ENCODE measurements at regions not wholly inside any gene's neighbourhood (a gene's known extent, or its start where the extent isn't known, plus 50 kb on each side); places are given as distances from the start of the nearest gene placed in this dataset.
"Not testable (repeated sequence)": the region's sequence is repeated elsewhere in the genome, so short reads cannot be mapped to it uniquely, and the experiment has no call there.

- not testable (repeated sequence) for DNase-seq
Observed at GRCh38 chr12:14032191-14032590, 50.8 kb upstream of the GRIN2B start.

GRCh38 chr12:14043776-14044175 is 62.4 kb upstream of the GRIN2B start:
- DNase-seq: no peak

GRCh38 chr12:14048941-14049545 is 67.6 kb upstream of the GRIN2B start:
- no peak for DNase-seq

- DNase-seq: no peak
Observed at GRCh38 chr12:14057895-14058294, 76.5 kb upstream of the GRIN2B start.

DNA sequence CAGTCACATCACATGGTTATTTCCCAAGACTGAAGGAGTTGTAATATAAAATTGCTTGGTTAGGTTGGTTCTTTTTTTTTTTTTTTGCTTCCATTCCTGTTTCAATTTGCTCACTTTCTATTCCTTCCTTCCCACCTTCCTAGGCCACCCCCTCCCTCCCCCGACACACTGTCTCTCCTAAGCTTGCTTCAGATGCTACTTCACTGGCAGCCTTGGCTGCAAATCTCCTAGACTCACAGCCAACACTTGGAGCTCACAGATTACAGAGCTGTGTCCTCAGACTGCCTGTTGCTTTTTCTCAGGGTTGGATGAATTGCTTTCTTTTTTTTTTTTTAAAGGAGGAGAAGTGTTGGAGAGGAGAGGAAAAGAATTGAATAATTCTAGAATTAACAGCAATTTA is 77.3 kb upstream of the GRIN2B start:
- DNase-seq: no peak

DNA sequence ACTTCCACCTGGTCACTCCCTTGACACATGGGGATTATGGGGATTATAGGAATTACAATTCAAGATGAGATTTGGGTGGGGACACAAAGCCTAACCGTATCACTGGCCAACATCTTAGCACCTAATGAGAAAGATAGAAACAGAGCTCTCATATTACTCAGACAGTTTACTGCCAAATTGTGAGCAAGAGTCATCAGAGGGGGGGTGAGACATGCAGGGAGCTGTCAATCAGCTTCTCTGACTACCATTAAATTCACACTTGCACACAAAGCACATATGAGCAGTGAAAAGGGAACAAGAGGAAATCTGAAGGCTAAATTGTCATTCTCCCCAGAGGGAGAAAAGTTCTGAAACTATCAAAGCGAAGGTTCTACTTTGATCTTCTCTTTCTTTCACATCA is 78.1 kb upstream of the GRIN2B start:
- DNase-seq: no peak

DNA sequence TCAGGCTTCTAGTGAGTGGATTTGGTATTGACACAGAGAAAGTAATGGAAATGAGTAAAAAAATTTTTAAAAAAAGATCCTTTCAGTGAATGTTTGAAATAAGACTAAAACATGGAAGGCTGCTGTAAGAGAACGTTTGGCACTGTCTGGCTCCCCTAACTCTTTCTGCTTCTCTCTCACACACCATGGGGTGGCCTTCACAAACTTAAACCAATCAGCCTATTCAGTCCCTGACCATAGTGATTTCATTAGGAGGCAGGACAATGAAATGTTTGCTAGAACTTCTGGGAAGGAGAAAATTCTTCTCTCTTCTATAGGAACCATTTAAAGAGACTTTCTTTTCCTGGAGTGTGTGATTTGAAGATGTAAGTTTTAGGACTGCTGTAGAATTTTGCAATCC is 84.2 kb upstream of the GRIN2B start:
- no peak for DNase-seq

DNA sequence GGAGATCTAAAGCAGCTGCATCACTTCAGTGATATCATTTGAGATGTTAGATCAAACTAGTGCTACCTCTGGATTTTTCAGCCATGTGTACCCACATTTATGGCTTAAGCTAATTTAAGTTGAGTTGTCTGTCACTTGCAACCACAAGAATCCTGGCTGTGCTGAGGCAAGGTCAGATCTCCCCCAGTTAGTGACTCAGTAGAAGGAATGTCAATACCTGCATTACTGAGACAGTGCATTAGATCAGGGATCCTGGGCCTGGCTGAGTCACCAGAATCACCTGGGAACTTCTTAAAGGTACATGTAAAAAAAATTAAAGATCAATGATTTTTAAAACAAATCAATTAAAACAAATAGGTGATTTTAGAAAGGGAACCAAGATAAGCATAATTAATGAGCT is 84.6 kb upstream of the GRIN2B start:
- no peak for DNase-seq

DNA sequence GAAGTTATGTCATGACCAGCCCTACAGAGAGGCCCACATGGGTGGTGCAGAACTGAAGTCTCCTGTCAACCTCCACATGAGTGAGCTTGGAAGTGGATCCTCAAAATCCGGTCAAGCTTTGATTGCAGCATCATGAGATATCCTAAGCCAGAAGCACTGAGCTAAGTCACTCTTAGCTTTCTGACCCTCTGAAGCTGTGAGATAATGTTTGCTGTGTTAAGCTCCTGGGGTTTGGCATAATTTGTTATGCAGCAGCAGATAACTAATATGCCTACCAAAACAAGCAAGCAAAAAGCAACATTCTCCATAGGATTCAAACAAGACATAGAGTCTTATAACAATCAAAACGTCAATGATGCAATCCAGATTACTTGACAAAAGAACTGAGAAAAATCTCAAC is 87.6 kb upstream of the GRIN2B start:
- no peak for DNase-seq

- DNase-seq: no peak
Observed at GRCh38 chr12:14071833-14072232, 90.4 kb upstream of the GRIN2B start.

GRCh38 chr12:14072987-14073386 is 91.6 kb upstream of the GRIN2B start:
- no peak for DNase-seq

- no peak for DNase-seq
Observed at GRCh38 chr12:14075797-14076393, 94.5 kb upstream of the GRIN2B start.

GRCh38 chr12:14076538-14076937 is 95.1 kb upstream of the GRIN2B start:
- DNase-seq: no peak

DNA sequence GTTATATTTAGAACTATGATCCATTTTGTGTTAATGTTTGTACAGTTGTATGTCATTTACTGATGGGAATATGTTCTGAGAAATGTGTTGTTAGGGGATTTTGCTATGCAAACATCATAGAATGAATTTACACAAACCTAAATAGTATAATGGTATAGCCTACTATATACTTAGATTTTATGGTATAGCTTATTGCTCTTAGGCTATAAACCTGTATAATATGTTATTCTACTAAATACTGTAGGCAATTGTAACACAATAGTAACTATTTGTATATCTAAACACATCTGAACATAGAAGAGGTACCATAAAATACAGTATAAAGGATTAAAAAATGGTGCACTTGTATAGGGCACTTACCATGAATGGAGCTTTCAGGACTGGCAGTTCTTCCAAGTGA is 105.4 kb upstream of the GRIN2B start:
- DNase-seq: no peak

GRCh38 chr12:14099994-14100393 is 118.6 kb upstream of the GRIN2B start:
- no peak for DNase-seq

DNA sequence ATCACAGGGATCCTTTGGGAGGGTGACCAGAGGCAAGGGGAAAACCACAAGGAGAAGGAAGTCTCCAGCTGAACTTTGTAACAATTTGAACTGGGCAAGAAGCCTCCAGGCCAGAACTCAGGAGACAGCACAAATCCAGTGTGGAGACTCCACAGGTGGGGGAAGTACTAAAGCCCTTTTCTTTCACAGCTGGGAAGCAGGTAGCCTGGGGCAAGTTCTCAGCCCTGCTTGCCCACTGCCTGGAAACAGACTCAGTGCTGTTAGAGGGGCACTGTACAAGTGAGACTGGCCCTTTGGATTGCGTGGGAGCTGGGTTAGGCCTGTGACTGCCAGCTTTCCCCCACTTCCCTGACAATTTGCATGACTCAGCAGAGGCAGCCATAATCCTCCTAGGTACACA is 120.2 kb upstream of the GRIN2B start:
- not testable (repeated sequence) for DNase-seq

DNA sequence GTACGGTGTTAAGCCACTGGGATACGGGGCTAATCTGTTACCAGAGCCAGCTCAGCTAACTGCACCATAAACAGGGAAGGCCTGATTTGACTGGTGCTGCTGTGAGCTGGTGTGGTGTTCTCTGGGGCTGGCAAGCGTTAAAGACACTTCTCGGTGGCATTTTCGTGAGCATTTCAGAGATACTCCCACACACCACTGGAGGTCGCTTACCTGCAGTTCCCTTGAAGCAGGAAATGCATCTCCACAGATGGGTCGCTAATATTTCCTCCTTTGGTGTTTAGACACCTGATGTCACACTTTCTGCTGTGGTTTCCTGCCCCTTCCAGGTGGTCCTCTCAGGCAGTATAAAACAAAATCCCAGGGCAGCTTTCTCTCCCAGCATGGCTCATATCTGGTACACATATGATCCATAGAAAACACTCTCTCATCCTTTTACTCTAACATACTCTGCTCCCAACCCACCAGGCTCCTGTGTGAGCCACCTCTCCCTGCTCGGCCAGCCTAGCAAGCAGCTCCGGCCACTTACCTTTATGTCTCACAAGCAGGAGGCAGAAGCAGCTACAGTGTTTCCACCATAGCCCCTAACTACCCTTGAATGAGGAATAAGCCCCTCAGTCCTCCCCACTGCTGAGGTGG is 129.9 kb upstream of the GRIN2B start:
- no peak for DNase-seq

GRCh38 chr12:14113031-14113430 is 131.6 kb upstream of the GRIN2B start:
- DNase-seq: no peak

DNA sequence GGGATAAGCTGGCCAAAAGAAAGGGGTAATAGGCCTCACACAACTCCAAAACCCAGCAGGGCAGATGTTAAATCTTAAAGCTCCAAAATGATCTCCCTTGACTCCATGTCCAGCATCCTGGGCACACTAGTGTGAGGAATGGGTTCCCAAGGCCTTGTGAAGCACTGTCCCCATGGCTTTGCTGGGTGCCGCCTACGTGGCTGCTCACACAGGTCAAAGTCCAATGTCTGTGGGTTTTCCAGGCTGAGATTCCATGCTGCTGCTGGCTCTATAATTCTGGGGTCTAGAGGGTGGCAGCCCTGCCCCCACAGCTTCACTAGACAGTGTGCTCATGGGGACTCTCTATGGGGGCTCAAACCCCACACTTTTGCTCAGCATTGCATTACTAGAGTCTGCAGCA is 145.3 kb upstream of the GRIN2B start:
- DNase-seq: no peak

GRCh38 chr12:14129611-14130195 is 148.3 kb upstream of the GRIN2B start:
- no peak for DNase-seq

- DNase-seq: no peak
Observed at GRCh38 chr12:14135996-14136395, 154.6 kb upstream of the GRIN2B start.

GRCh38 chr12:14138495-14138894 is 157.1 kb upstream of the GRIN2B start:
- DNase-seq: no peak

- no peak for DNase-seq
Observed at GRCh38 chr12:14148489-14149270, 167.3 kb upstream of the GRIN2B start.

DNA sequence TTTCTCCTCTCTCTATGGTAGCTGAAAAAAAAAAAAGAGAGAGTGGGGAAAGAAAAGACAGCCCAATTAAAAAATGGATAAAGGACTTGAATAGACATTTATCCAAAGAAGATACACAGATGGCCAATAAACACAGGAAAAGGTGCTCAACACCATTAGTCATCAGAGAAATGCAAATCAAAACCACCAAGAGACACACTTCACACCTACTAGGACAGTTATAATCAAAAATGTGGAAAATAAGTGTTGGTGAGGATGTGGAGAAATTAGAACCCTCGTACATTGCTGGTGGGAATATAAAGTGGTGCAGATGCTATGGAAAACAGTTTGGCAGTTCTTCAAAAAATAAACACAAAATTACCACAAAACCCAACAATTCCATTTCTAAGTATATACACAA is 172.4 kb upstream of the GRIN2B start:
- no peak for DNase-seq
